CD14-positive monocyte (primary cell): ENCODE measurements at regions not wholly inside any gene's neighbourhood (a gene's known extent, or its start where the extent isn't known, plus 50 kb on each side); places are given as distances from the start of the nearest gene placed in this dataset.

ENCODE experiments used
- DNase-seq, 3 donors: peaks; one replicate each; pipeline ENCODE4 v3.0.0-alpha.2; 2011 to 2022
- H2AFZ ChIP-seq: 2 replicates; pipeline ENCODE4 v1.6.0; 2012; ENCODE audit warnings: mild to moderate bottlenecking, low read depth, low read length, inconsistent platforms; ENCODE audit not compliant: insufficient read depth, poor library complexity, severe bottlenecking
- H3K27ac ChIP-seq, 2 donors: 1 replicate in 1 of 2; 2 replicates in 1 of 2; pipeline ENCODE4 v1.5.1; 2012 to 2013; ENCODE audit warnings: low read length in 2 of 2, control low read depth in 1 of 2, inconsistent platforms in 1 of 2, low read depth in 1 of 2, mild to moderate bottlenecking in 1 of 2
- H3K27me3 ChIP-seq, 2 donors: one replicate each; pipeline versions ENCODE4 v1.6.0 to v1.6.1; 2011 to 2013; ENCODE audit warnings: low read length in 2 of 2; ENCODE audit not compliant: control insufficient read depth in 2 of 2, insufficient read depth in 2 of 2
- H3K36me3 ChIP-seq, 2 donors: replicated peaks in 1 of 2; 1 replicate in 1 of 2; 2 replicates in 1 of 2; pipeline versions ENCODE4 v1.5.1 to v1.6.1; 2012 to 2013; ENCODE audit warnings: low read length in 2 of 2, control low read depth in 1 of 2, inconsistent platforms in 1 of 2, mild to moderate bottlenecking in 1 of 2; ENCODE audit not compliant: insufficient read depth in 2 of 2, control insufficient read depth in 1 of 2
- H3K4me1 ChIP-seq, 2 donors: 1 replicate in 1 of 2; 2 replicates in 1 of 2; pipeline versions ENCODE4 v1.5.1 to v1.6.1; 2012 to 2013; ENCODE audit warnings: low read length in 2 of 2, control low read depth in 1 of 2, inconsistent platforms in 1 of 2, mild to moderate bottlenecking in 1 of 2, moderate library complexity in 1 of 2; ENCODE audit not compliant: insufficient read depth in 2 of 2, control insufficient read depth in 1 of 2
- H3K4me2 ChIP-seq: replicated peaks from 2 replicates; pipeline ENCODE3; 2012; ENCODE audit warnings: low read length, moderate library complexity, mild to moderate bottlenecking; ENCODE audit not compliant: poor library complexity, severe bottlenecking; ENCODE audit errors: extremely low read depth
- H3K4me3 ChIP-seq, 3 experiments: fragments of 200-600 bp in 1 of 3; sonication (generic) in 1 of 3; replicated peaks in 1 of 3; 1 replicate in 2 of 3; 2 replicates in 1 of 3; pipeline ENCODE4 v1.5.1; 2011 to 2013; ENCODE audit warnings: low read length in 3 of 3, mild to moderate bottlenecking in 3 of 3, control low read depth in 2 of 3, low read depth in 2 of 3, inconsistent platforms in 1 of 3, moderate library complexity in 1 of 3
- H3K79me2 ChIP-seq: 2 replicates; pipeline ENCODE4 v1.6.0; 2012; ENCODE audit warnings: mild to moderate bottlenecking, control low read depth, inconsistent platforms, low read length, moderate library complexity; ENCODE audit not compliant: insufficient read depth
- H3K9ac ChIP-seq: 2 replicates; pipeline ENCODE4 v1.6.0; 2017; ENCODE audit warnings: low read length, mild to moderate bottlenecking; ENCODE audit not compliant: insufficient read depth, poor library complexity, severe bottlenecking
- H3K9me3 ChIP-seq, 2 donors: replicated peaks in 1 of 2; 1 replicate in 1 of 2; 2 replicates in 1 of 2; pipeline versions ENCODE4 v1.5.1 to v1.6.1; 2012 to 2013; ENCODE audit warnings: low read length in 2 of 2, control low read depth in 1 of 2; ENCODE audit not compliant: control insufficient read depth in 1 of 2, insufficient read depth in 1 of 2
- H4K20me1 ChIP-seq: 2 replicates; pipeline ENCODE4 v1.6.0; 2012; ENCODE audit warnings: mild to moderate bottlenecking, low read length, control low read depth, moderate library complexity; ENCODE audit not compliant: insufficient read depth
- H3K27ac Mint-ChIP-seq, 7 donors: one replicate each; pipeline ENCODE4 v1.8.0; 2020; ENCODE audit warnings: mild to moderate bottlenecking in 7 of 7, mixed read lengths in 7 of 7, moderate library complexity in 6 of 7, inconsistent platforms in 2 of 7
- H3K27me3 Mint-ChIP-seq, 3 donors: one replicate each; pipeline ENCODE4 v1.8.0; 2021 to 2022; ENCODE audit warnings: low read depth in 3 of 3, mild to moderate bottlenecking in 3 of 3, mixed read lengths in 3 of 3, moderate library complexity in 3 of 3, inconsistent platforms in 1 of 3
- H3K36me3 Mint-ChIP-seq, 2 donors: one replicate each; pipeline ENCODE4 v1.8.0; 2020; ENCODE audit warnings: mixed read lengths in 2 of 2, inconsistent platforms in 1 of 2, mild to moderate bottlenecking in 1 of 2
- H3K4me1 Mint-ChIP-seq: one replicate; pipeline ENCODE4 v1.8.0; 2020; ENCODE audit warnings: mild to moderate bottlenecking, mixed read lengths
- H3K4me3 Mint-ChIP-seq, 2 donors: one replicate each; pipeline ENCODE4 v1.8.0; 2020; ENCODE audit warnings: mild to moderate bottlenecking in 2 of 2, mixed read lengths in 2 of 2, moderate library complexity in 1 of 2
- H3K9me3 Mint-ChIP-seq, 7 donors: one replicate each; pipeline ENCODE4 v1.8.0; 2020 to 2022; ENCODE audit warnings: mixed read lengths in 7 of 7, mild to moderate bottlenecking in 6 of 7, moderate library complexity in 6 of 7, inconsistent platforms in 2 of 7
- WGBS: methylation state at CpG from one replicate; pipeline ENCODE4 v1.1.5; 2013; ENCODE audit warnings: missing lambda C conversion rate; ENCODE audit not compliant: insufficient coverage; 5-methylcytosine and 5-hydroxymethylcytosine counted together
- intact Hi-C, 2 donors: fragments of 100-400 bp; cut with micrococcal nuclease; formaldehyde crosslinking; loops; one replicate each; pipeline versions ENCODE4 v1.15.0 to v1.15.1; 2023
- TF ChIP-seq, protein P1 (sequence below): fragments of 200-600 bp; IDR thresholded peaks from one replicate; pipeline ENCODE4 v1.8.0; 2022; ENCODE audit warnings: antibody characterized with exemption, mild to moderate bottlenecking

DNA sequence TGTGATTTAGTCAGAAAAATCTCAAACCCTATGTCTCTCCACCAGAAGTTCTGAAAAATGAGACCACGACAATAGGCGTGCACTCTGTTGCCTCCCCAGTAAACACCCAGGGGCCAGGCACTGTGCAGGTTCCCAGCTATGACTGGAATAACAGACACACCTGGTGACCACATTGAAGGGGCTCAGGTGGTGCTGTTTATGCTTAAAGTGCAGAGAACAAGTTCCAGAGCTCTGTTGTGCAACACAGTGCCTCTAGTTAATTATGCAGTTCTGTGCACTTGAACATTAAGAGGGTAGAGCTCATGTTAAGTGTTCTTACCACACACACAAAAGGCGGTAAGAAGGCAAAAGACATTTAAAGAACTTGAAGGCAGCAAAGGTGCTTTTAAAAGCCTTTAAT lies 52.6 kb upstream of the AFF3 start:
- H2AFZ ChIP-seq = no peak overlapping the region

DNA sequence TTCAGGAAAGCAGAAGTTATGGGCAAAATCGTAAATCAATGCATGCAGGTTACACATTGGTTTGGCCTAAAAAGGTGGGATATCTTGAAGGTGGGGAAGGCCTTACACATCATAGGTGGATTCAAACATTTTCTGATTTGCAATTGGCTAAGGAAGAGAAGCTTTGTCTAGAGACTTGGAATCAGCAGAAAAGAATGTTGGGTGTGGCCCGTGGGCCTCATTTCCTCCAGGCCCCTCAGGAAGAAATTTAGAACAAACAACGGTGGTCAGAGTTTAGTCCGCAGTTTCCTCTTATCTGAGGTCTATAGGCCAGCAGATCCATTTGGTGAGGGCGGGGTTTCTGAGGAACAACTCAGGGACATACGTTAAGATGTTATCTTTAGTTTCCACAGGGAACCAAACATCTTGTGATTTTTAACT lies 50.9 kb upstream of the AFF3 start:
- H4K20me1 ChIP-seq = no peaks in the 10 kb centered on the region
- no peaks in the 10 kb centered on the region for H3K9me3 ChIP-seq
- H3K4me1 ChIP-seq = peaks cover 42% of the 10 kb centered on the region in 2 donors
- peaks cover 0 to 3% of the 10 kb centered on the region in 2 donors for H3K36me3 Mint-ChIP-seq
- WGBS = 20% methylated on average over 4 of the region's 6 CpGs
- peaks cover 56% of the 10 kb centered on the region for H3K4me1 Mint-ChIP-seq
- H3K36me3 ChIP-seq = no peaks in the 10 kb centered on the region
- no peak overlapping the region for H3K27ac ChIP-seq
- peak overlapping the region; percentile 41 for H2AFZ ChIP-seq
- peak overlapping the region in 1 of 3 experiments; percentile 21 for H3K4me3 ChIP-seq
- intact Hi-C loops = no loop called here
- no peak for DNase-seq
- peaks cover 0 to 1% (median 0%) of the 10 kb centered on the region in 3 donors for H3K27me3 Mint-ChIP-seq
- H3K27me3 ChIP-seq = no peaks in the 10 kb centered on the region
- H3K27ac Mint-ChIP-seq = peak overlapping the region in 5 of 7 donors; percentile 8 to 82 (median 25)
- H3K9me3 Mint-ChIP-seq = peaks cover 0 to 5% (median 2%) of the 10 kb centered on the region in 7 donors
- TF ChIP-seq, protein P1, sequence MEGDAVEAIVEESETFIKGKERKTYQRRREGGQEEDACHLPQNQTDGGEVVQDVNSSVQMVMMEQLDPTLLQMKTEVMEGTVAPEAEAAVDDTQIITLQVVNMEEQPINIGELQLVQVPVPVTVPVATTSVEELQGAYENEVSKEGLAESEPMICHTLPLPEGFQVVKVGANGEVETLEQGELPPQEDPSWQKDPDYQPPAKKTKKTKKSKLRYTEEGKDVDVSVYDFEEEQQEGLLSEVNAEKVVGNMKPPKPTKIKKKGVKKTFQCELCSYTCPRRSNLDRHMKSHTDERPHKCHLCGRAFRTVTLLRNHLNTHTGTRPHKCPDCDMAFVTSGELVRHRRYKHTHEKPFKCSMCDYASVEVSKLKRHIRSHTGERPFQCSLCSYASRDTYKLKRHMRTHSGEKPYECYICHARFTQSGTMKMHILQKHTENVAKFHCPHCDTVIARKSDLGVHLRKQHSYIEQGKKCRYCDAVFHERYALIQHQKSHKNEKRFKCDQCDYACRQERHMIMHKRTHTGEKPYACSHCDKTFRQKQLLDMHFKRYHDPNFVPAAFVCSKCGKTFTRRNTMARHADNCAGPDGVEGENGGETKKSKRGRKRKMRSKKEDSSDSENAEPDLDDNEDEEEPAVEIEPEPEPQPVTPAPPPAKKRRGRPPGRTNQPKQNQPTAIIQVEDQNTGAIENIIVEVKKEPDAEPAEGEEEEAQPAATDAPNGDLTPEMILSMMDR = no peak
- peak overlapping the region; percentile 12 for H3K4me2 ChIP-seq
- H3K4me3 Mint-ChIP-seq = peak overlapping the region in 1 of 2 donors; percentile 46
- no peaks in the 10 kb centered on the region for H3K79me2 ChIP-seq
- H3K9ac ChIP-seq = no peak overlapping the region

More for the DNA sequence above, 52.6 kb upstream of the AFF3 start:
- intact Hi-C loops = no loop called here
- Histone ChIP-seq H4K20me1 (no peaks in the 10 kb centered on the region), H3K27ac (no peak overlapping the region), H3K4me3 (no peak overlapping the region), H3K36me3 (no peaks in the 10 kb centered on the region), H3K4me2 (no peak overlapping the region), H3K9ac (no peak overlapping the region), H3K4me1 (peaks cover 42% of the 10 kb centered on the region in 2 donors), H3K27me3 (no peaks in the 10 kb centered on the region), H3K79me2 (no peaks in the 10 kb centered on the region), H3K9me3 (no peaks in the 10 kb centered on the region)
- peaks cover 53% of the 10 kb centered on the region for H3K4me1 Mint-ChIP-seq
- peaks cover 0 to 5% (median 2%) of the 10 kb centered on the region in 7 donors for H3K9me3 Mint-ChIP-seq
- H3K27ac Mint-ChIP-seq = no peak overlapping the region
- peaks cover 0 to 1% (median 0%) of the 10 kb centered on the region in 3 donors for H3K27me3 Mint-ChIP-seq
- peaks cover 0 to 3% of the 10 kb centered on the region in 2 donors for H3K36me3 Mint-ChIP-seq
- no peak overlapping the region for H3K4me3 Mint-ChIP-seq
- TF ChIP-seq, protein P1 = no peak
- WGBS = no CpG with 5 or more reads among the region's 3 CpGs
- no peak for DNase-seq
